K562 (cell line): ENCODE measurements at regions not wholly inside any gene's neighbourhood (a gene's known extent, or its start where the extent isn't known, plus 50 kb on each side); places are given as distances from the start of the nearest gene placed in this dataset.

Experiments
- ATAC-seq: fragments of 200-7000 bp; cut with Tn5 transposase; 3 replicates; pipeline ENCODE4 v1.9.1; 2020; ENCODE audit warnings: moderate library complexity
- BruUV-seq: library from RNA; stranded (reverse); fragments of 400-500 nt; replicated peaks from 2 replicates; lab custom pipeline; 2021; lab: Mats Ljungman, UMichigan
- CTCF ChIA-PET: fragments of 300-600 bp; formaldehyde crosslinking; extraction: SDS; loops from one replicate; lab custom pipeline; 2021; ENCODE audit warnings: low intra/inter-chr PET ratio; lab: Yijun Ruan, JAX
- POLR2A ChIA-PET: fragments of 300-600, 350-650 bp; sonication (Branson Sonifier 250); formaldehyde crosslinking; extraction: SDS; loops from one replicate; lab custom pipeline; 2021; ENCODE audit warnings: antibody characterized with exemption, inconsistent platforms; lab: Yijun Ruan, JAX
- DNase-seq, 4 experiments: peaks; one replicate each; pipeline versions ENCODE4 v3.0.0 to v3.0.0-alpha.2; 2011 to 2018; ENCODE audit warnings: low spot score in 3 of 4, mixed read lengths in 3 of 4; ENCODE audit errors: extremely low read depth in 1 of 4
- FAIRE-seq: peaks from 2 replicates; lab custom pipeline; 2011; peaks lifted over from hg19 to GRCh38; lab: Jason Lieb, UNC
- H2AFZ ChIP-seq: 2 replicates; pipeline ENCODE4 v1.6.0; 2011; ENCODE audit warnings: low read depth, low read length, control low read depth, inconsistent platforms
- H3K27ac ChIP-seq: fragments of 200-600 bp; 3 replicates; pipeline ENCODE4 v1.8.0; 2011; ENCODE audit warnings: low read depth, mild to moderate bottlenecking, control low read depth, inconsistent platforms, low read length, moderate library complexity, mixed read lengths; ENCODE audit errors: extremely low read depth
- H3K27me3 ChIP-seq, 2 experiments: fragments of 300-600 bp in 1 of 2; 2 replicates in 1 of 2; 3 replicates in 1 of 2; pipeline versions ENCODE4 v1.6.0 to v1.8.0; 2011; ENCODE audit warnings: inconsistent platforms in 2 of 2, low read length in 2 of 2, mild to moderate bottlenecking in 1 of 2, mixed read lengths in 1 of 2, moderate library complexity in 1 of 2; ENCODE audit not compliant: control insufficient read depth in 2 of 2, insufficient read depth in 2 of 2
- H3K36me3 ChIP-seq: fragments of 300-600 bp; 3 replicates; pipeline ENCODE4 v1.8.0; 2011; ENCODE audit warnings: mild to moderate bottlenecking, low read length, inconsistent platforms; ENCODE audit not compliant: control insufficient read depth, insufficient read depth
- H3K4me1 ChIP-seq, 2 experiments: fragments of 200-600 bp in 1 of 2; replicated peaks in 1 of 2; 2 replicates in 1 of 2; 3 replicates in 1 of 2; pipeline versions ENCODE4 v1.5.1 to v1.8.0; 2011; ENCODE audit warnings: inconsistent platforms in 2 of 2, low read length in 2 of 2, mild to moderate bottlenecking in 1 of 2, mixed read lengths in 1 of 2, moderate library complexity in 1 of 2; ENCODE audit not compliant: control insufficient read depth in 2 of 2, insufficient read depth in 2 of 2
- H3K4me2 ChIP-seq: 2 replicates; pipeline ENCODE4 v1.6.1; 2011; ENCODE audit warnings: low read length, control low read depth, inconsistent platforms, mixed read lengths; ENCODE audit not compliant: insufficient read depth
- H3K4me3 ChIP-seq: fragments of 200-600 bp; sonication (generic), shearing (Covaris generic); 2 replicates; pipeline ENCODE4 v1.5.1; 2016; ENCODE audit warnings: control low read depth, inconsistent platforms
- H3K79me2 ChIP-seq: fragments of 200-600 bp; 3 replicates; pipeline ENCODE4 v1.8.0; 2011; ENCODE audit warnings: low read length, inconsistent platforms; ENCODE audit not compliant: control insufficient read depth, insufficient read depth
- H3K9ac ChIP-seq, 2 experiments: 2 replicates each; pipeline versions ENCODE4 v1.6.0 to v1.6.1; 2011; ENCODE audit warnings: low read depth in 2 of 2, low read length in 2 of 2, control low read depth in 1 of 2, inconsistent platforms in 1 of 2, mild to moderate bottlenecking in 1 of 2, mixed read lengths in 1 of 2; ENCODE audit not compliant: insufficient read depth in 1 of 2
- H3K9me1 ChIP-seq: one replicate; pipeline ENCODE4 v1.6.0; 2011; ENCODE audit warnings: inconsistent platforms, mild to moderate bottlenecking, low read length, moderate library complexity; ENCODE audit not compliant: control insufficient read depth, insufficient read depth
- H3K9me3 ChIP-seq: replicated peaks from 2 replicates; pipeline ENCODE4 v1.5.1; 2011; ENCODE audit warnings: low read depth, low read length, inconsistent platforms; ENCODE audit not compliant: control insufficient read depth, insufficient read depth
- H4K20me1 ChIP-seq: replicated peaks from 2 replicates; pipeline ENCODE4 v1.6.1; 2011; ENCODE audit warnings: low read length, inconsistent platforms, mixed read lengths; ENCODE audit not compliant: control insufficient read depth, insufficient read depth
- CEBPZ ChIP-seq: fragments of 150-350 bp; IDR thresholded peaks from 2 replicates; pipeline ENCODE4 v1.6.1; 2014; ENCODE audit warnings: low read depth, mild to moderate bottlenecking, low read length, borderline replicate concordance
- FIP1L1 ChIP-seq: fragments of 200-400 bp; formaldehyde crosslinking; IDR thresholded peaks from 2 replicates; pipeline ENCODE4 v1.6.1; 2018; ENCODE audit warnings: mild to moderate bottlenecking, low read depth, low read length; ENCODE audit not compliant: poor library complexity, severe bottlenecking
- KDM5B ChIP-seq: fragments of 200-600 bp; sonication (generic); IDR thresholded peaks from 2 replicates; pipeline ENCODE4 v1.6.1; 2012; ENCODE audit warnings: low read depth, mild to moderate bottlenecking, moderate library complexity, low read length, control low read depth, inconsistent platforms; ENCODE audit not compliant: insufficient replicate concordance
- LEF1 ChIP-seq: fragments of 450-650 bp; IDR thresholded peaks from 2 replicates; pipeline ENCODE4 v1.6.1; 2016; ENCODE audit warnings: mild to moderate bottlenecking
- MTF1 ChIP-seq: fragments of 250-450 bp; sonication (Bioruptor Pico); IDR thresholded peaks from 2 replicates; pipeline ENCODE4 v1.9.0; 2021; ENCODE audit warnings: moderate library complexity, mild to moderate bottlenecking, inconsistent platforms, borderline replicate concordance
- NR2F6 ChIP-seq: fragments of 450-650 bp; formaldehyde crosslinking; IDR thresholded peaks from 2 replicates; pipeline ENCODE4 v1.4.0; 2020; ENCODE audit warnings: mild to moderate bottlenecking
- PHB ChIP-seq: fragments of 250-450 bp; sonication (Bioruptor Pico); IDR thresholded peaks from 2 replicates; pipeline ENCODE4 v1.5.0; 2021
- RCOR1 ChIP-seq, 2 experiments: IDR thresholded peaks; 2 replicates each; pipeline ENCODE4 v1.6.1; 2012; ENCODE audit warnings: low read depth in 2 of 2, low read length in 2 of 2, borderline replicate concordance in 1 of 2, improper control_type of control experiment in 1 of 2
- TAF15 ChIP-seq: fragments of 200-400 bp; formaldehyde crosslinking; IDR thresholded peaks from 2 replicates; pipeline ENCODE4 v1.6.1; 2017; ENCODE audit warnings: mild to moderate bottlenecking, low read depth, low read length, moderate library complexity
- XRCC3 ChIP-seq: fragments of 450-650 bp; IDR thresholded peaks from 2 replicates; pipeline ENCODE4 v1.6.1; 2017; ENCODE audit warnings: mild to moderate bottlenecking, moderate library complexity
- ZFP36 ChIP-seq: fragments of 150-350 bp; IDR thresholded peaks from 2 replicates; pipeline ENCODE4 v1.6.1; 2018; ENCODE audit warnings: low read length, low read depth; ENCODE audit not compliant: partially characterized antibody
- ZFX ChIP-seq: sonication (generic); formaldehyde crosslinking; IDR thresholded peaks from 2 replicates; pipeline ENCODE4 v1.8.0; 2022; ENCODE audit warnings: mild to moderate bottlenecking, missing genetic modification reagents, moderate library complexity
- ZNF12 ChIP-seq: sonication (generic); formaldehyde crosslinking; IDR thresholded peaks from 2 replicates; pipeline ENCODE4 v1.4.0; 2020; ENCODE audit warnings: mild to moderate bottlenecking, missing genetic modification reagents
- ZNF24 ChIP-seq: fragments of 450-650 bp; IDR thresholded peaks from 2 replicates; pipeline ENCODE4 v1.6.1; 2016
- WGBS: fragments of 100-300 bp; shearing (Covaris generic); methylation state at CpG from one replicate; pipeline ENCODE4 v1.1.6; 2016; ENCODE audit warnings: low coverage, mixed read lengths; ENCODE audit not compliant: insufficient coverage; ENCODE audit errors: missing lambda C conversion rate; 5-methylcytosine and 5-hydroxymethylcytosine counted together
- in situ Hi-C: fragments of 300-500 bp; cut with MboI; formaldehyde crosslinking; loops from 4 replicates; pipeline ENCODE4 v1.15.0; 2018; ENCODE audit warnings: inconsistent platforms, mixed read lengths
- intact Hi-C: fragments of 100-400 bp; cut with micrococcal nuclease; formaldehyde crosslinking; loops from 2 replicates; pipeline ENCODE4 v1.14.2; 2022
- TF ChIP-seq, protein P1 (sequence below): sonication (generic); formaldehyde crosslinking; IDR thresholded peaks from 2 replicates; pipeline ENCODE4 v1.8.0; 2022; ENCODE audit warnings: mild to moderate bottlenecking, missing genetic modification reagents
- TF ChIP-seq, protein P2 (sequence below), 3 experiments: fragments of 200-800 bp in 1 of 3; fragments of 250-450 bp in 1 of 3; fragments of 450-650 bp in 1 of 3; sonication (Bioruptor Pico) in 1 of 3; sonication (Bioruptor generic) in 1 of 3; formaldehyde crosslinking in 1 of 3; IDR thresholded peaks; 2 replicates each; pipeline versions ENCODE4 v1.6.1 to v1.8.0; 2016 to 2022; ENCODE audit warnings: mild to moderate bottlenecking in 2 of 3, missing genetic modification characterization in 2 of 3, missing compliant biosample characterization in 1 of 3, moderate library complexity in 1 of 3

- in situ Hi-C loops (no loop called here), intact Hi-C loops (no loop called here)
- H3K4me1 ChIP-seq, result no peaks in the 10 kb centered on the region
- BruUV-seq, result no TSS peak
- ATAC-seq (no peak), DNase-seq (no peak), FAIRE-seq (no peak)
- WGBS, result no CpG with 5 or more reads among the region's 5 CpGs
- H2AFZ ChIP-seq, result no peak overlapping the region
- ChIA-PET CTCF (no interaction called here), POLR2A (no interaction called here)
- no peaks in the 10 kb centered on the region for H3K9me3 ChIP-seq
- H3K9me1 ChIP-seq, result no peaks in the 10 kb centered on the region
- H3K79me2 ChIP-seq, result no peaks in the 10 kb centered on the region
- H4K20me1 ChIP-seq, result no peaks in the 10 kb centered on the region
- no peaks in the 10 kb centered on the region for H3K36me3 ChIP-seq
- no peaks in the 10 kb centered on the region for H3K27me3 ChIP-seq
- no peak overlapping the region for H3K4me2 ChIP-seq
- TF ChIP-seq TAF15 (no peak), LEF1 (no peak), MTF1 (CRISPR knock-in tag) (no peak), ZNF24 (no peak), FIP1L1 (no peak), ZFP36 (no peak), KDM5B (no peak), ZNF12 (CRISPR knock-in tag) (no peak), NR2F6 (CRISPR knock-in tag) (no peak), ZFX (CRISPR knock-in tag) (no peak), PHB (CRISPR knock-in tag) (no peak), RCOR1 (IDR thresholded peaks at IDR 0.05; ENCODE audit: borderline replicate concordance in 1 of 2, low read depth in 2 of 2, low read length in 2 of 2) (no peak), XRCC3 (no peak), CEBPZ (no peak)
- TF ChIP-seq, protein P1, sequence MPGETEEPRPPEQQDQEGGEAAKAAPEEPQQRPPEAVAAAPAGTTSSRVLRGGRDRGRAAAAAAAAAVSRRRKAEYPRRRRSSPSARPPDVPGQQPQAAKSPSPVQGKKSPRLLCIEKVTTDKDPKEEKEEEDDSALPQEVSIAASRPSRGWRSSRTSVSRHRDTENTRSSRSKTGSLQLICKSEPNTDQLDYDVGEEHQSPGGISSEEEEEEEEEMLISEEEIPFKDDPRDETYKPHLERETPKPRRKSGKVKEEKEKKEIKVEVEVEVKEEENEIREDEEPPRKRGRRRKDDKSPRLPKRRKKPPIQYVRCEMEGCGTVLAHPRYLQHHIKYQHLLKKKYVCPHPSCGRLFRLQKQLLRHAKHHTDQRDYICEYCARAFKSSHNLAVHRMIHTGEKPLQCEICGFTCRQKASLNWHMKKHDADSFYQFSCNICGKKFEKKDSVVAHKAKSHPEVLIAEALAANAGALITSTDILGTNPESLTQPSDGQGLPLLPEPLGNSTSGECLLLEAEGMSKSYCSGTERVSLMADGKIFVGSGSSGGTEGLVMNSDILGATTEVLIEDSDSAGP (CRISPR knock-in tag), result no peak
- TF ChIP-seq, protein P2, sequence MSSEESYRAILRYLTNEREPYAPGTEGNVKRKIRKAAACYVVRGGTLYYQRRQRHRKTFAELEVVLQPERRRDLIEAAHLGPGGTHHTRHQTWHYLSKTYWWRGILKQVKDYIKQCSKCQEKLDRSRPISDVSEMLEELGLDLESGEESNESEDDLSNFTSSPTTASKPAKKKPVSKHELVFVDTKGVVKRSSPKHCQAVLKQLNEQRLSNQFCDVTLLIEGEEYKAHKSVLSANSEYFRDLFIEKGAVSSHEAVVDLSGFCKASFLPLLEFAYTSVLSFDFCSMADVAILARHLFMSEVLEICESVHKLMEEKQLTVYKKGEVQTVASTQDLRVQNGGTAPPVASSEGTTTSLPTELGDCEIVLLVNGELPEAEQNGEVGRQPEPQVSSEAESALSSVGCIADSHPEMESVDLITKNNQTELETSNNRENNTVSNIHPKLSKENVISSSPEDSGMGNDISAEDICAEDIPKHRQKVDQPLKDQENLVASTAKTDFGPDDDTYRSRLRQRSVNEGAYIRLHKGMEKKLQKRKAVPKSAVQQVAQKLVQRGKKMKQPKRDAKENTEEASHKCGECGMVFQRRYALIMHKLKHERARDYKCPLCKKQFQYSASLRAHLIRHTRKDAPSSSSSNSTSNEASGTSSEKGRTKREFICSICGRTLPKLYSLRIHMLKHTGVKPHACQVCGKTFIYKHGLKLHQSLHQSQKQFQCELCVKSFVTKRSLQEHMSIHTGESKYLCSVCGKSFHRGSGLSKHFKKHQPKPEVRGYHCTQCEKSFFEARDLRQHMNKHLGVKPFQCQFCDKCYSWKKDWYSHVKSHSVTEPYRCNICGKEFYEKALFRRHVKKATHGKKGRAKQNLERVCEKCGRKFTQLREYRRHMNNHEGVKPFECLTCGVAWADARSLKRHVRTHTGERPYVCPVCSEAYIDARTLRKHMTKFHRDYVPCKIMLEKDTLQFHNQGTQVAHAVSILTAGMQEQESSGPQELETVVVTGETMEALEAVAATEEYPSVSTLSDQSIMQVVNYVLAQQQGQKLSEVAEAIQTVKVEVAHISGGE (CRISPR knock-in tag; IDR thresholded peaks at IDR 0.05), result no peak
- H3K27ac ChIP-seq, result no peak overlapping the region
- H3K4me3 ChIP-seq, result no peak overlapping the region
- no peak overlapping the region for H3K9ac ChIP-seq
Observed at GRCh38 chrY:18919256-18919655, 145.7 kb upstream of the HSFY2 start.
